Esophagus squamous epithelium (tissue), 4 donors: ENCODE measurements at regions not wholly inside any gene's neighbourhood (a gene's known extent, or its start where the extent isn't known, plus 50 kb on each side); places are given as distances from the start of the nearest gene placed in this dataset.

ENCODE experiments used
- POLR2A ChIP-seq, 4 donors: fragments of 450-650 bp; IDR thresholded peaks; one replicate each; pipeline ENCODE4 v1.6.1; 2017; ENCODE audit warnings: antibody characterized with exemption in 4 of 4, mild to moderate bottlenecking in 4 of 4, moderate library complexity in 3 of 4
- TF ChIP-seq, protein P1 (sequence below), 6 experiments: fragments of 450-650 bp in 4 of 6; fragments of 200-600 bp in 2 of 6; sonication (generic) in 2 of 6; IDR thresholded peaks; one replicate each; pipeline ENCODE4 v1.5.1; 2016 to 2019; ENCODE audit warnings: antibody characterized with exemption in 6 of 6, mild to moderate bottlenecking in 4 of 6, moderate library complexity in 4 of 6

DNA sequence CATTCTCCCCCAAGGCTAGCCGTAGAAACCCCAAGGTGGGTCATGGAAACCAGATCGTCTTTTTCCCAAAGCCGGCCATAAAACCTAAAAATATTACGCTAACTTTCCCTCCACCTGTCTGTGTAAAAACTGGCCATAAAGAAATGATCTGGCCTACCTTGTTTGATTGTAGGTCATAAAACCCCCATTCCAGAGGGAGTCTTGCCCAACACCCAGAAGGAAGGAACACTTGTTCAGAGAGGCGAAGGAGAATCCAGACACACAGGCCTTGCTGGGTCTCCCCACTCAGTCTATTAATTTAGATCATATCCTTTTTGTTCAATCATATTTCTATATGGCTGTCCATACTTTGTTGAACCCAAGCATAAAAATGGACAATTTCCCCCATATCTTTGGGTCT is 344.7 kb downstream of the HRH4 start:
- TF ChIP-seq, protein P1, sequence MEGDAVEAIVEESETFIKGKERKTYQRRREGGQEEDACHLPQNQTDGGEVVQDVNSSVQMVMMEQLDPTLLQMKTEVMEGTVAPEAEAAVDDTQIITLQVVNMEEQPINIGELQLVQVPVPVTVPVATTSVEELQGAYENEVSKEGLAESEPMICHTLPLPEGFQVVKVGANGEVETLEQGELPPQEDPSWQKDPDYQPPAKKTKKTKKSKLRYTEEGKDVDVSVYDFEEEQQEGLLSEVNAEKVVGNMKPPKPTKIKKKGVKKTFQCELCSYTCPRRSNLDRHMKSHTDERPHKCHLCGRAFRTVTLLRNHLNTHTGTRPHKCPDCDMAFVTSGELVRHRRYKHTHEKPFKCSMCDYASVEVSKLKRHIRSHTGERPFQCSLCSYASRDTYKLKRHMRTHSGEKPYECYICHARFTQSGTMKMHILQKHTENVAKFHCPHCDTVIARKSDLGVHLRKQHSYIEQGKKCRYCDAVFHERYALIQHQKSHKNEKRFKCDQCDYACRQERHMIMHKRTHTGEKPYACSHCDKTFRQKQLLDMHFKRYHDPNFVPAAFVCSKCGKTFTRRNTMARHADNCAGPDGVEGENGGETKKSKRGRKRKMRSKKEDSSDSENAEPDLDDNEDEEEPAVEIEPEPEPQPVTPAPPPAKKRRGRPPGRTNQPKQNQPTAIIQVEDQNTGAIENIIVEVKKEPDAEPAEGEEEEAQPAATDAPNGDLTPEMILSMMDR (IDR thresholded peaks at IDR 0.05), result no peak
- no peak for TF ChIP-seq POLR2A (IDR thresholded peaks at IDR 0.05)
